SK-N-SH treated with all-trans-retinoic acid at 6 μM for 48 hours (cell line): ENCODE measurements at regions not wholly inside any gene's neighbourhood (a gene's known extent, or its start where the extent isn't known, plus 50 kb on each side); places are given as distances from the start of the nearest gene placed in this dataset.

Experiments
- ARNTL ChIP-seq: fragments of 450-650 bp; formaldehyde crosslinking; IDR thresholded peaks from 2 replicates; pipeline ENCODE4 v1.5.0; 2020; ENCODE audit warnings: low read depth, mild to moderate bottlenecking, moderate library complexity, borderline replicate concordance
- CSDC2 ChIP-seq: fragments of 250-450 bp; sonication (Bioruptor Pico); IDR thresholded peaks from 2 replicates; pipeline ENCODE4 v1.5.0; 2020; ENCODE audit warnings: mild to moderate bottlenecking, moderate library complexity
- GLIS3 ChIP-seq: fragments of 250-450 bp; sonication (Bioruptor Pico); IDR thresholded peaks from 2 replicates; pipeline ENCODE4 v1.5.0; 2020; ENCODE audit warnings: mild to moderate bottlenecking, moderate library complexity
- TCF4 ChIP-seq: fragments of 250-450 bp; sonication (Bioruptor Pico); IDR thresholded peaks from 2 replicates; pipeline ENCODE4 v1.8.0; 2021; ENCODE audit warnings: mild to moderate bottlenecking, moderate library complexity, borderline replicate concordance
- ZC3H10 ChIP-seq: fragments of 250-450 bp; sonication (Bioruptor Pico); IDR thresholded peaks from 2 replicates; pipeline ENCODE4 v1.5.1; 2021; ENCODE audit warnings: mild to moderate bottlenecking, moderate library complexity
- ZFP30 ChIP-seq: fragments of 450-650 bp; formaldehyde crosslinking; IDR thresholded peaks from 2 replicates; pipeline ENCODE4 v1.5.0; 2022; ENCODE audit warnings: mild to moderate bottlenecking, moderate library complexity
- TF ChIP-seq, protein P1 (sequence below): fragments of 250-450 bp; sonication (Bioruptor Pico); IDR thresholded peaks from 2 replicates; pipeline ENCODE4 v1.5.1; 2020; ENCODE audit warnings: low read depth, mild to moderate bottlenecking, moderate library complexity

DNA sequence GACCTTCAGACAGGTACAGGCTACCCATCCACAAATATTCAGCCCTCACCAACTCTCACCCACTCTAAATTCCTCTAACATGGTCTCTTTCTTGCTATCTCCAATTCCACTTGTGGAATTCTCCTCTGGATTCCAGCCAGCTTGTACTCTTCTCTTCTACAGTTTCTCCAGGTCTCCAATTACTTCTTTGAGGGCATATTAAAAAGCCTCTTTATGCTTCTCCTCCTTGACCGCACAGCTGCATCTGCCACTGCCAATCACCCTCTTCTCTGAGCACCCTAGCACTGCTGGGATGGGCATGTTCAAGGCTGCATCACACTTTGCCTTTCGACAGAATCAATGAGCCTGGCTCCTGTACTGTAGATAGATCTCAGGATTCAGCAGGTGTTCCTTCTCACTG is 101.5 kb upstream of the ANKRD1 start:
- TF ChIP-seq, protein P1, sequence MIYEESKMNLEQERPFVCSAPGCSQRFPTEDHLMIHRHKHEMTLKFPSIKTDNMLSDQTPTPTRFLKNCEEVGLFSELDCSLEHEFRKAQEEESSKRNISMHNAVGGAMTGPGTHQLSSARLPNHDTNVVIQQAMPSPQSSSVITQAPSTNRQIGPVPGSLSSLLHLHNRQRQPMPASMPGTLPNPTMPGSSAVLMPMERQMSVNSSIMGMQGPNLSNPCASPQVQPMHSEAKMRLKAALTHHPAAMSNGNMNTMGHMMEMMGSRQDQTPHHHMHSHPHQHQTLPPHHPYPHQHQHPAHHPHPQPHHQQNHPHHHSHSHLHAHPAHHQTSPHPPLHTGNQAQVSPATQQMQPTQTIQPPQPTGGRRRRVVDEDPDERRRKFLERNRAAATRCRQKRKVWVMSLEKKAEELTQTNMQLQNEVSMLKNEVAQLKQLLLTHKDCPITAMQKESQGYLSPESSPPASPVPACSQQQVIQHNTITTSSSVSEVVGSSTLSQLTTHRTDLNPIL, result no peak
- no peak for TF ChIP-seq CSDC2 (CRISPR knock-in tag)
- TF ChIP-seq GLIS3, result no peak
- no peak for TF ChIP-seq ZFP30 (CRISPR knock-in tag)
- no peak for TF ChIP-seq ARNTL (CRISPR knock-in tag)
- TF ChIP-seq TCF4 (CRISPR knock-in tag), result no peak
- TF ChIP-seq ZC3H10, result no peak
